Caco-2 (cell line): ENCODE measurements at regions not wholly inside any gene's neighbourhood (a gene's known extent, or its start where the extent isn't known, plus 50 kb on each side); places are given as distances from the start of the nearest gene placed in this dataset.

Experiments
- BruUV-seq: library from RNA; stranded (reverse); fragments of 400-500 nt; replicated peaks from 2 replicates; lab custom pipeline; 2021; lab: Mats Ljungman, UMichigan
- CTCF ChIA-PET: fragments of 300-600 bp; sonication (Branson Sonifier 250); formaldehyde crosslinking; loops from one replicate; lab custom pipeline; 2022; ENCODE audit warnings: antibody characterized with exemption; lab: Charles Lee
- POLR2A ChIA-PET: fragments of 300-600 bp; sonication (Branson Sonifier 250); formaldehyde crosslinking; loops from one replicate; lab custom pipeline; 2022; ENCODE audit warnings: antibody characterized with exemption; lab: Charles Lee
- DNase-seq, 2 experiments: peaks; one replicate each; pipeline versions ENCODE4 v3.0.0 to v3.0.0-alpha.2; 2020 to 2022
- H3K27me3 ChIP-seq: replicated peaks from 2 replicates; pipeline ENCODE4 v1.6.0; 2011; ENCODE audit warnings: low read length; ENCODE audit not compliant: control insufficient read depth, insufficient read depth
- H3K36me3 ChIP-seq: 2 replicates; pipeline ENCODE4 v1.5.1; 2011; ENCODE audit warnings: low read length; ENCODE audit not compliant: control insufficient read depth, insufficient read depth
- H3K4me1 ChIP-seq: fragments of 250-450 bp; sonication (Bioruptor Pico); 2 replicates; pipeline ENCODE4 v1.5.1; 2020; ENCODE audit warnings: mild to moderate bottlenecking
- H3K4me3 ChIP-seq: 2 replicates; pipeline ENCODE4 v1.5.1; 2011; ENCODE audit warnings: low read depth, mild to moderate bottlenecking, control low read depth, low read length
- H3K9me3 ChIP-seq: fragments of 250-450 bp; sonication (Bioruptor Pico); 2 replicates; pipeline ENCODE4 v1.5.1; 2020; ENCODE audit warnings: mild to moderate bottlenecking, moderate library complexity
- H3K27ac Mint-ChIP-seq: one replicate; pipeline ENCODE4 v1.8.0; 2022; ENCODE audit warnings: mixed read lengths; ENCODE audit not compliant: unreplicated experiment
- H3K27me3 Mint-ChIP-seq: one replicate; pipeline ENCODE4 v1.8.0; 2022; ENCODE audit warnings: mixed read lengths; ENCODE audit not compliant: insufficient read depth, unreplicated experiment
- H3K36me3 Mint-ChIP-seq: one replicate; pipeline ENCODE4 v1.8.0; 2022; ENCODE audit warnings: mild to moderate bottlenecking, mixed read lengths; ENCODE audit not compliant: insufficient read depth, unreplicated experiment
- H3K4me1 Mint-ChIP-seq: one replicate; pipeline ENCODE4 v1.8.0; 2022; ENCODE audit warnings: low read depth, mixed read lengths; ENCODE audit not compliant: unreplicated experiment
- H3K4me3 Mint-ChIP-seq: one replicate; pipeline ENCODE4 v1.8.0; 2022; ENCODE audit warnings: mild to moderate bottlenecking, moderate library complexity, mixed read lengths; ENCODE audit not compliant: unreplicated experiment
- H3K9me3 Mint-ChIP-seq: one replicate; pipeline ENCODE4 v1.8.0; 2022; ENCODE audit warnings: mixed read lengths; ENCODE audit not compliant: unreplicated experiment
- CTCF ChIP-seq, 2 experiments: fragments of 200-600 bp in 1 of 2; IDR thresholded peaks; 1 replicate in 1 of 2; 2 replicates in 1 of 2; pipeline versions ENCODE4 v1.5.1 to v1.8.0; 2011 to 2022; ENCODE audit warnings: antibody characterized with exemption in 1 of 2, control low read depth in 1 of 2, inconsistent platforms in 1 of 2, low read depth in 1 of 2, low read length in 1 of 2, mild to moderate bottlenecking in 1 of 2, moderate library complexity in 1 of 2; ENCODE audit not compliant: insufficient read depth in 1 of 2, severe bottlenecking in 1 of 2, unreplicated experiment in 1 of 2
- intact Hi-C: fragments of 100-400 bp; cut with micrococcal nuclease; formaldehyde crosslinking; loops from one replicate; pipeline ENCODE4 v1.10.0; 2022; ENCODE audit not compliant: unreplicated experiment

DNA sequence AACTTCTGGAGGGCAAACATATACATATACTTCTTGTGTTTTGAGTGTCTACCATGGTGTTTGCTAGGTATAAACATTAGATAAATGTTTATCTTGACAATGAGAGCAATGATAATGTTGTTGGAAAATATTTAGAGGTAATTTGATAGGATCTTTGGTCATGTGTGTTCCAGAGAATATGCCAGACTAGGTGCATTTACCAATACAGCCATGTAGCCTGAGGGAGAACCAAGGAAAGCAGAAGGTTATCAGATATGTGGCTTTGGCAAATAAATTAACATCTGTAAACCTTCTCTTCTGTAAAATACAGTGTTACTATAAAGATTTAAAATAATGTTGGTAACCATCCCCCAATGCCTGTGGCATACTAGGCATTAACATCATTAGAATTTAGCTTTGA is 226.8 kb downstream of the C11orf87 start:
- DNase-seq: no peak
- Histone ChIP-seq H3K4me1 (no peaks in the 10 kb centered on the region), H3K36me3 (no peaks in the 10 kb centered on the region), H3K9me3 (no peaks in the 10 kb centered on the region), H3K4me3 (no peak overlapping the region), H3K27me3 (no peaks in the 10 kb centered on the region)
- ChIA-PET POLR2A (no interaction called here), CTCF (no interaction called here)
- H3K4me3 Mint-ChIP-seq: no peak overlapping the region
- TF ChIP-seq CTCF (IDR thresholded peaks at IDR 0.05; ENCODE audit: insufficient read depth in 1 of 2, low read depth in 1 of 2, low read length in 1 of 2, severe bottlenecking in 1 of 2, unreplicated experiment in 1 of 2): no peak
- no peak overlapping the region for H3K27ac Mint-ChIP-seq
- H3K4me1 Mint-ChIP-seq: no peaks in the 10 kb centered on the region
- H3K27me3 Mint-ChIP-seq: peaks cover 24% of the 10 kb centered on the region
- no peaks in the 10 kb centered on the region for H3K36me3 Mint-ChIP-seq
- intact Hi-C loops: no loop called here
- H3K9me3 Mint-ChIP-seq: no peaks in the 10 kb centered on the region
- no TSS peak for BruUV-seq

GRCh38 chr11:109654091-109654490 is 232.1 kb downstream of the C11orf87 start:
- DNase-seq: no peak
- intact Hi-C loops: no loop called here
- H3K9me3 Mint-ChIP-seq: no peaks in the 10 kb centered on the region
- ChIA-PET CTCF (no interaction called here), POLR2A (no interaction called here)
- Histone ChIP-seq H3K27me3 (no peaks in the 10 kb centered on the region), H3K36me3 (no peaks in the 10 kb centered on the region), H3K4me3 (no peak overlapping the region), H3K4me1 (no peaks in the 10 kb centered on the region), H3K9me3 (no peaks in the 10 kb centered on the region)
- no peak overlapping the region for H3K27ac Mint-ChIP-seq
- no peaks in the 10 kb centered on the region for H3K36me3 Mint-ChIP-seq
- H3K27me3 Mint-ChIP-seq: peaks cover 21% of the 10 kb centered on the region
- BruUV-seq: no TSS peak
- no peaks in the 10 kb centered on the region for H3K4me1 Mint-ChIP-seq
- no peak for TF ChIP-seq CTCF (IDR thresholded peaks at IDR 0.05; ENCODE audit: insufficient read depth in 1 of 2, low read depth in 1 of 2, low read length in 1 of 2, severe bottlenecking in 1 of 2, unreplicated experiment in 1 of 2)
- no peak overlapping the region for H3K4me3 Mint-ChIP-seq

DNA sequence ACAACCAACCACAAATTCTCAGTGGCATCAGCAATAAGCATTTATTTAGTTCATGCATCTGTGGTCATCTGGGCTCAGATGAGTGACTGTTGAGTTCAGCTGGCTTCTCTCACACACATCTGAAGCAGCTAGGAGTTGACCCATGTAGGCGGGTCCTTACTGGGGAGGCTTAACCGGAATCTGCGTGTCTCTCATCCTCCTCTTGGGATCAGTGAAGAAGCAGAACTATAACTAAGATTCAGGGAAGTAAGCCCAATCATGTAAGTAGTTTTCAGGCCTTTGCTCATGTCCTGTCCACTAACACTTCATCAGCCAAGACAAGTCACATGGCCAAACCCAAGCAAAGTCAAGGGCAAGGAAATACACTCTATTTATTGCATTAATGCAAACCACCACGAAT is 236.2 kb downstream of the C11orf87 start:
- no peak overlapping the region for H3K4me3 ChIP-seq
- H3K36me3 Mint-ChIP-seq: no peaks in the 10 kb centered on the region
- H3K9me3 ChIP-seq: no peaks in the 10 kb centered on the region
- CTCF ChIA-PET: no interaction called here
- no peaks in the 10 kb centered on the region for H3K4me1 ChIP-seq
- intact Hi-C loops: no loop called here
- DNase-seq: no peak
- H3K36me3 ChIP-seq: no peaks in the 10 kb centered on the region
- no peak for TF ChIP-seq CTCF (IDR thresholded peaks at IDR 0.05; ENCODE audit: insufficient read depth in 1 of 2, low read depth in 1 of 2, low read length in 1 of 2, severe bottlenecking in 1 of 2, unreplicated experiment in 1 of 2)
- no peaks in the 10 kb centered on the region for H3K4me1 Mint-ChIP-seq
- H3K27me3 ChIP-seq: no peaks in the 10 kb centered on the region
- H3K27me3 Mint-ChIP-seq: peaks cover 21% of the 10 kb centered on the region
- POLR2A ChIA-PET: no interaction called here
- no peak overlapping the region for H3K4me3 Mint-ChIP-seq
- H3K27ac Mint-ChIP-seq: no peak overlapping the region
- no TSS peak for BruUV-seq
- no peaks in the 10 kb centered on the region for H3K9me3 Mint-ChIP-seq
